Esophagus muscularis mucosa (tissue), 4 donors: ENCODE measurements at regions not wholly inside any gene's neighbourhood (a gene's known extent, or its start where the extent isn't known, plus 50 kb on each side); places are given as distances from the start of the nearest gene placed in this dataset.

Experiments
- EP300 ChIP-seq: sonication (generic); formaldehyde crosslinking; IDR thresholded peaks from one replicate; pipeline ENCODE4 v1.6.1; 2017; ENCODE audit warnings: antibody characterized with exemption
- POLR2AphosphoS5 ChIP-seq, 2 donors: sonication (generic); formaldehyde crosslinking; IDR thresholded peaks; one replicate each; pipeline ENCODE4 v1.6.1; 2017; ENCODE audit warnings: antibody characterized with exemption in 2 of 2
- TF ChIP-seq, protein P1 (sequence below), 3 experiments: fragments of 200-600 bp in 2 of 3; fragments of 450-650 bp in 1 of 3; sonication (generic) in 2 of 3; IDR thresholded peaks; one replicate each; pipeline ENCODE4 v1.5.1; 2017 to 2019; ENCODE audit warnings: antibody characterized with exemption in 3 of 3, mild to moderate bottlenecking in 2 of 3, moderate library complexity in 1 of 3

DNA sequence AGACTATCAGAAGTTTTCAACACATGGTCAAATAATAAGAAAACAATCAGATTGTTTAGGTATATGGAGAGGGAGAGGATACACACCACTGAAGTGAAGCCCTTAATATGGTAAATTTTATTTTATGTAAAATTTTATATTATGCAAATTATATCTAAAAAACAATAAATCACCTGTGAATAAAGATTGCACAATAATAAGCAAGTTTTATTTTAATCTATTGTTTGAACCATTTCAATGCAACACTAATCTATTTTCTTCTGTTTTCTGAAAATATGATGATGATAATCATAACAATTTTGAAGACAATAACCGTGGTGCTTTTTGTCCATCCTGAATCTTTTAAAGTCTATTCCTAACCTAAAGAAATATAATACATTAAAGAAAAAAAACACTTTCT, 1473.5 kb upstream of the TENM4 start:
- TF ChIP-seq, protein P1, sequence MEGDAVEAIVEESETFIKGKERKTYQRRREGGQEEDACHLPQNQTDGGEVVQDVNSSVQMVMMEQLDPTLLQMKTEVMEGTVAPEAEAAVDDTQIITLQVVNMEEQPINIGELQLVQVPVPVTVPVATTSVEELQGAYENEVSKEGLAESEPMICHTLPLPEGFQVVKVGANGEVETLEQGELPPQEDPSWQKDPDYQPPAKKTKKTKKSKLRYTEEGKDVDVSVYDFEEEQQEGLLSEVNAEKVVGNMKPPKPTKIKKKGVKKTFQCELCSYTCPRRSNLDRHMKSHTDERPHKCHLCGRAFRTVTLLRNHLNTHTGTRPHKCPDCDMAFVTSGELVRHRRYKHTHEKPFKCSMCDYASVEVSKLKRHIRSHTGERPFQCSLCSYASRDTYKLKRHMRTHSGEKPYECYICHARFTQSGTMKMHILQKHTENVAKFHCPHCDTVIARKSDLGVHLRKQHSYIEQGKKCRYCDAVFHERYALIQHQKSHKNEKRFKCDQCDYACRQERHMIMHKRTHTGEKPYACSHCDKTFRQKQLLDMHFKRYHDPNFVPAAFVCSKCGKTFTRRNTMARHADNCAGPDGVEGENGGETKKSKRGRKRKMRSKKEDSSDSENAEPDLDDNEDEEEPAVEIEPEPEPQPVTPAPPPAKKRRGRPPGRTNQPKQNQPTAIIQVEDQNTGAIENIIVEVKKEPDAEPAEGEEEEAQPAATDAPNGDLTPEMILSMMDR (IDR thresholded peaks at IDR 0.05) = no peak
- TF ChIP-seq POLR2AphosphoS5 (IDR thresholded peaks at IDR 0.05) (no peak), EP300 (no peak)
